Keratinocyte (primary cell): ENCODE measurements at regions not wholly inside any gene's neighbourhood (a gene's known extent, or its start where the extent isn't known, plus 50 kb on each side); places are given as distances from the start of the nearest gene placed in this dataset.

Experiments used
- DNase-seq: peaks from one replicate; pipeline ENCODE4 v3.0.0-alpha.2; 2011; ENCODE audit warnings: low read depth, missing footprints, low spot score
- FAIRE-seq: peaks from 2 replicates; lab custom pipeline; 2011; peaks lifted over from hg19 to GRCh38; lab: Jason Lieb, UNC
- H2AFZ ChIP-seq: 2 replicates; pipeline ENCODE4 v1.6.0; 2012; ENCODE audit warnings: low read length, control low read depth, inconsistent platforms; ENCODE audit not compliant: control insufficient read depth
- H3K27ac ChIP-seq: 2 replicates; pipeline ENCODE4 v1.5.1; 2011; ENCODE audit warnings: low read length; ENCODE audit not compliant: control insufficient read depth, insufficient read depth
- H3K27me3 ChIP-seq: 3 replicates; pipeline ENCODE4 v1.6.0; 2011; ENCODE audit warnings: low read length; ENCODE audit not compliant: control insufficient read depth, insufficient read depth; ENCODE audit errors: extremely low read depth
- H3K36me3 ChIP-seq, 2 experiments: 2 replicates in 1 of 2; 3 replicates in 1 of 2; pipeline ENCODE4 v1.5.1; 2011; ENCODE audit warnings: low read length in 2 of 2, mild to moderate bottlenecking in 1 of 2; ENCODE audit not compliant: control insufficient read depth in 2 of 2, insufficient read depth in 2 of 2; ENCODE audit errors: extremely low read depth in 1 of 2
- H3K4me1 ChIP-seq: 3 replicates; pipeline ENCODE4 v1.5.1; 2011; ENCODE audit warnings: low read length; ENCODE audit not compliant: control insufficient read depth, insufficient read depth; ENCODE audit errors: extremely low read depth
- H3K4me2 ChIP-seq: 3 replicates; pipeline ENCODE4 v1.6.0; 2011; ENCODE audit warnings: low read depth, low read length; ENCODE audit not compliant: control insufficient read depth, insufficient read depth; ENCODE audit errors: extremely low read depth
- H3K4me3 ChIP-seq, 3 experiments: fragments of 200-600 bp in 1 of 3; sonication (generic) in 1 of 3; 2 replicates in 2 of 3; 3 replicates in 1 of 3; pipeline ENCODE4 v1.5.1; 2011 to 2016; ENCODE audit warnings: low read length in 3 of 3, mild to moderate bottlenecking in 3 of 3, control low read depth in 2 of 3, inconsistent platforms in 1 of 3, low read depth in 1 of 3, mixed read lengths in 1 of 3, mixed run types in 1 of 3, moderate library complexity in 1 of 3; ENCODE audit not compliant: control insufficient read depth in 2 of 3, insufficient read depth in 2 of 3; ENCODE audit errors: extremely low read depth in 1 of 3
- H3K79me2 ChIP-seq: 2 replicates; pipeline ENCODE4 v1.6.0; 2012; ENCODE audit warnings: low read length; ENCODE audit not compliant: control insufficient read depth, insufficient read depth
- H3K9ac ChIP-seq: 3 replicates; pipeline ENCODE4 v1.6.0; 2011; ENCODE audit warnings: low read length; ENCODE audit not compliant: control insufficient read depth, insufficient read depth; ENCODE audit errors: extremely low read depth
- H3K9me1 ChIP-seq: 3 replicates; pipeline ENCODE4 v1.6.0; 2011; ENCODE audit warnings: low read length; ENCODE audit not compliant: control insufficient read depth, insufficient read depth; ENCODE audit errors: extremely low read depth
- H3K9me3 ChIP-seq: 2 replicates; pipeline ENCODE4 v1.5.1; 2012; ENCODE audit warnings: low read depth, low read length; ENCODE audit not compliant: control insufficient read depth
- H4K20me1 ChIP-seq: 3 replicates; pipeline ENCODE4 v1.6.0; 2011; ENCODE audit warnings: low read length; ENCODE audit not compliant: control insufficient read depth, insufficient read depth; ENCODE audit errors: extremely low read depth
- EZH2 ChIP-seq: IDR thresholded peaks from one replicate; pipeline ENCODE4 v1.6.1; 2012; ENCODE audit warnings: inconsistent platforms, mild to moderate bottlenecking, low read length, moderate library complexity
- dilution Hi-C: fragments of 300-500 bp; cut with MboI; formaldehyde crosslinking; loops from one replicate; pipeline ENCODE4 v1.7.0; 2020; ENCODE audit warnings: low sequenced_read_pairs; ENCODE audit not compliant: extremely low pct_ligation_motif_present
- TF ChIP-seq, protein P1 (sequence below), 3 experiments: IDR thresholded peaks in 1 of 3; conservative IDR thresholded peaks in 1 of 3; optimal IDR thresholded peaks in 1 of 3; 2 replicates in 2 of 3; 3 replicates in 1 of 3; pipeline versions ENCODE3 to v1.5.1; 2011; ENCODE audit warnings: low read length in 3 of 3, mild to moderate bottlenecking in 3 of 3, moderate library complexity in 2 of 3, control low read depth in 1 of 3, inconsistent platforms in 1 of 3; ENCODE audit not compliant: insufficient read depth in 2 of 3; ENCODE audit errors: extremely low read depth in 1 of 3

DNA sequence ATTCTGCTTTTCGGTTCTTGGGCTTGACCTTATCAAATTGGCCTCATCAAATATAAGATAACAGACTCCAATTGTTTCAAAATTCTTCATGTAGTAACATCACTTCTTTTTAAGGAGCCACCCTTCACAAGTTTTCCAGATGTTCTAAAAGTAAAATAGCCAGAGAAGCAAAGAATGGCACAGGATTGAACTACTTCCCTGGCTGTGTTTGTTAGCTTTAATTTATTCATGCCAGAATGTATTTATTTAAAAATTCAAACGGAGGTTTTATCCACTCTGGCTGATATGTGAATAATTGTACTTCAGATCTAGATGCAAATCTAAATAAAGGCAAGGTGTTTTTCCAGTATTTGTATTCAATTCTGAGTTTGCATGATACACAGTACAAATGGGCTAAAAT lies 581.3 kb upstream of the TENM3 start:
- Histone ChIP-seq H3K4me2 (no peak overlapping the region), H3K9ac (no peak overlapping the region)

DNA sequence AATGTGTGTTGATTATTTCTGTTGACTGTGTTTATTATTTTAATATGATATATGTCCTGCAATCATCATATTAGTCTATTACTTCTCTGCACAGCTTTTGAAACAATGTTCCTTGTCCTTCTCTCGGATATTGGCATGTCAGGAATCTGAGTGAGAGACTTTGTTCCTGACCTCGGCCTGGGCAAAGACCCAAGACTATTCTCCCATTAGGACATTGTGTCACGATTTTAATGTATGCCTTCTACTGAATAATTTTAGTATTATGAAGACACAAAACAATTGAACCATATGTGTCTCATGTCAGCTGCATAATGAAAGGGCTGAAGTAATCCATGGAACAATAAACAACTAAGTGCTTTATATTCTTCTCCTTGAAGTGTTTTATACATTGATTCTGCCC lies 580.8 kb upstream of the TENM3 start:
- Histone ChIP-seq H3K4me2 (no peak overlapping the region), H3K4me1 (peaks cover 9% of the 10 kb centered on the region), H3K9me1 (no peaks in the 10 kb centered on the region), H2AFZ (no peak overlapping the region), H3K36me3 (no peaks in the 10 kb centered on the region), H3K9ac (no peak overlapping the region), H4K20me1 (no peaks in the 10 kb centered on the region), H3K27ac (no peak overlapping the region), H3K4me3 (no peak overlapping the region), H3K27me3 (no peaks in the 10 kb centered on the region), H3K79me2 (no peaks in the 10 kb centered on the region), H3K9me3 (no peaks in the 10 kb centered on the region)
- dilution Hi-C loops = no loop called here
- no peak for FAIRE-seq
- DNase-seq = no peak
- no peak for TF ChIP-seq EZH2
- TF ChIP-seq, protein P1, sequence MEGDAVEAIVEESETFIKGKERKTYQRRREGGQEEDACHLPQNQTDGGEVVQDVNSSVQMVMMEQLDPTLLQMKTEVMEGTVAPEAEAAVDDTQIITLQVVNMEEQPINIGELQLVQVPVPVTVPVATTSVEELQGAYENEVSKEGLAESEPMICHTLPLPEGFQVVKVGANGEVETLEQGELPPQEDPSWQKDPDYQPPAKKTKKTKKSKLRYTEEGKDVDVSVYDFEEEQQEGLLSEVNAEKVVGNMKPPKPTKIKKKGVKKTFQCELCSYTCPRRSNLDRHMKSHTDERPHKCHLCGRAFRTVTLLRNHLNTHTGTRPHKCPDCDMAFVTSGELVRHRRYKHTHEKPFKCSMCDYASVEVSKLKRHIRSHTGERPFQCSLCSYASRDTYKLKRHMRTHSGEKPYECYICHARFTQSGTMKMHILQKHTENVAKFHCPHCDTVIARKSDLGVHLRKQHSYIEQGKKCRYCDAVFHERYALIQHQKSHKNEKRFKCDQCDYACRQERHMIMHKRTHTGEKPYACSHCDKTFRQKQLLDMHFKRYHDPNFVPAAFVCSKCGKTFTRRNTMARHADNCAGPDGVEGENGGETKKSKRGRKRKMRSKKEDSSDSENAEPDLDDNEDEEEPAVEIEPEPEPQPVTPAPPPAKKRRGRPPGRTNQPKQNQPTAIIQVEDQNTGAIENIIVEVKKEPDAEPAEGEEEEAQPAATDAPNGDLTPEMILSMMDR (optimal IDR thresholded peaks at IDR 0.05 in 1 of 3, IDR thresholded peaks at IDR 0.05 in 1 of 3, conservative IDR thresholded peaks at IDR 0.05 in 1 of 3; ENCODE audit: extremely low read depth in 1 of 3, insufficient read depth in 2 of 3, low read length in 3 of 3) = no peak

More for the DNA sequence above, 581.3 kb upstream of the TENM3 start:
- H3K4me3 ChIP-seq = no peak overlapping the region
- H3K4me1 ChIP-seq = peaks cover 9% of the 10 kb centered on the region
- H3K36me3 ChIP-seq = no peaks in the 10 kb centered on the region
- FAIRE-seq (no peak), DNase-seq (no peak)
- no peaks in the 10 kb centered on the region for H3K79me2 ChIP-seq
- no peaks in the 10 kb centered on the region for H3K9me1 ChIP-seq
- dilution Hi-C loops = no loop called here
- no peak overlapping the region for H3K27ac ChIP-seq
- H3K9me3 ChIP-seq = no peaks in the 10 kb centered on the region
- H4K20me1 ChIP-seq = no peaks in the 10 kb centered on the region
- H3K27me3 ChIP-seq = no peaks in the 10 kb centered on the region
- TF ChIP-seq, protein P1 (optimal IDR thresholded peaks at IDR 0.05 in 1 of 3, IDR thresholded peaks at IDR 0.05 in 1 of 3, conservative IDR thresholded peaks at IDR 0.05 in 1 of 3; ENCODE audit: extremely low read depth in 1 of 3, insufficient read depth in 2 of 3, low read length in 3 of 3) = no peak
- no peak for TF ChIP-seq EZH2
- no peak overlapping the region for H2AFZ ChIP-seq
